ENCODE measurements at regions not wholly inside any gene's neighbourhood (a gene's known extent, or its start where the extent isn't known, plus 50 kb on each side); places are given as distances from the start of the nearest gene placed in this dataset.
A peak's percentile ranks its signal among the peaks of the same experiment; 100 is the strongest.

DNA sequence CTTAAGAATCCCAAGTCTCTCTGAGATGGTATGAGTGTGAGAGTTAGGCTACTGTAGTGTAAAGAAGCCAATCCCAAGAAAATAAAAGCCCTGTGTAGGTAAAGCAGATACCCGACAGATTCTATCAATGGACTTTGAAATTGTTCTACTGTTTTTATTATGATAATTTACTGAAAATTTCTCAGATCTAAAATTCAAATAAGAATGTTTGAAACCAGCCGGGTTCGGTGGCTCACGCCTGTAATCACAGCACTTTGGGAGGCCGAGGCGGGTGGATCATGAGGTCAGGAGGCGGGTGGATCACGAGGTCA, 208.3 kb upstream of the SPRED2 start:
- no peak for DNase-seq (ENCODE audit: low spot score in 2 of 2, unreplicated experiment in 2 of 2)
- Mint-ChIP-seq H3K4me3 (no peak overlapping the region), H3K9me3 (no peaks in the 10 kb centered on the region), H3K27me3 (ENCODE audit: low read depth) (no peaks in the 10 kb centered on the region), H3K36me3 (no peaks in the 10 kb centered on the region), H3K4me1 (peaks cover 6% of the 10 kb centered on the region), H3K27ac (no peak overlapping the region)
- TF ChIP-seq, protein P1, sequence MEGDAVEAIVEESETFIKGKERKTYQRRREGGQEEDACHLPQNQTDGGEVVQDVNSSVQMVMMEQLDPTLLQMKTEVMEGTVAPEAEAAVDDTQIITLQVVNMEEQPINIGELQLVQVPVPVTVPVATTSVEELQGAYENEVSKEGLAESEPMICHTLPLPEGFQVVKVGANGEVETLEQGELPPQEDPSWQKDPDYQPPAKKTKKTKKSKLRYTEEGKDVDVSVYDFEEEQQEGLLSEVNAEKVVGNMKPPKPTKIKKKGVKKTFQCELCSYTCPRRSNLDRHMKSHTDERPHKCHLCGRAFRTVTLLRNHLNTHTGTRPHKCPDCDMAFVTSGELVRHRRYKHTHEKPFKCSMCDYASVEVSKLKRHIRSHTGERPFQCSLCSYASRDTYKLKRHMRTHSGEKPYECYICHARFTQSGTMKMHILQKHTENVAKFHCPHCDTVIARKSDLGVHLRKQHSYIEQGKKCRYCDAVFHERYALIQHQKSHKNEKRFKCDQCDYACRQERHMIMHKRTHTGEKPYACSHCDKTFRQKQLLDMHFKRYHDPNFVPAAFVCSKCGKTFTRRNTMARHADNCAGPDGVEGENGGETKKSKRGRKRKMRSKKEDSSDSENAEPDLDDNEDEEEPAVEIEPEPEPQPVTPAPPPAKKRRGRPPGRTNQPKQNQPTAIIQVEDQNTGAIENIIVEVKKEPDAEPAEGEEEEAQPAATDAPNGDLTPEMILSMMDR (IDR thresholded peaks at IDR 0.05; ENCODE audit: unreplicated experiment): peak; percentile 11

DNA sequence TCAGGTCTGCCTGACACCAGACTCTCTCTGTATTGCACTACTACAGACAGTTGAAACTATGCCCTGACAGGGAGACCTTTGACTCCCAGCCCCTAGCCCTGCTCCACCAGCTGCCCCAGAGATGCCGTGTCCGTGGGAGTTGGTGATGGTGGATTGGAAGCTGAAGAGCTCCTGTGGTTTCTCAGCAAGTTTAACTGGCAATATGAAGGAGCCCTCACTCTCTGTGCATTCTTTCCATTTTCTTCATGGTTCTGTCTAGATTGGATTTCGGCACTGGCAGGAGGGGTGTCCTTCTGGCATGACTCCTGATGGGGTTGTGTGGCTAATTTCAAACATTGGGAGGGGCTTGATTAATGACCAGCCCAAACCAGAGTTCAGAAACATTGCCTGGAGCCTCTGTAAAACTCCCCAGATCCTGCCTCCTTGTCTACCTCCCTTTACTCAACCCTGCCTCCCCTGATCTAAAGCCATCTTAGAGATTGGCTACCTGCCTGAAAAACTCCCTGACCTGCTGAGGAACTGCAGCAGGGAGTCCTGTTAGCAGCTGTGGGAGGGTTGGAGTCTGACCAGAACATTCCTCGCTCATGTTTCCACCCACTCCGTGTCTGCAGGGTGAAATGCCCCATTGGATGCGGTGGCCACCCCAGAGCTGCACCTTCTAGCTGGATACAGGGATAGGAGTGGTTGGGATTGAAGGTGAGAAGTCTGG, 206.9 kb upstream of the SPRED2 start:
- no peak for DNase-seq (ENCODE audit: low spot score in 2 of 2, unreplicated experiment in 2 of 2)
- H3K4me3 Mint-ChIP-seq: no peak overlapping the region
- TF ChIP-seq, protein P1 (IDR thresholded peaks at IDR 0.05; ENCODE audit: unreplicated experiment): no peak
- H3K4me1 Mint-ChIP-seq: peaks cover 6% of the 10 kb centered on the region
- H3K36me3 Mint-ChIP-seq: no peaks in the 10 kb centered on the region
- no peaks in the 10 kb centered on the region for H3K9me3 Mint-ChIP-seq
- no peaks in the 10 kb centered on the region for H3K27me3 Mint-ChIP-seq (ENCODE audit: low read depth)
- H3K27ac Mint-ChIP-seq: no peak overlapping the region

DNA sequence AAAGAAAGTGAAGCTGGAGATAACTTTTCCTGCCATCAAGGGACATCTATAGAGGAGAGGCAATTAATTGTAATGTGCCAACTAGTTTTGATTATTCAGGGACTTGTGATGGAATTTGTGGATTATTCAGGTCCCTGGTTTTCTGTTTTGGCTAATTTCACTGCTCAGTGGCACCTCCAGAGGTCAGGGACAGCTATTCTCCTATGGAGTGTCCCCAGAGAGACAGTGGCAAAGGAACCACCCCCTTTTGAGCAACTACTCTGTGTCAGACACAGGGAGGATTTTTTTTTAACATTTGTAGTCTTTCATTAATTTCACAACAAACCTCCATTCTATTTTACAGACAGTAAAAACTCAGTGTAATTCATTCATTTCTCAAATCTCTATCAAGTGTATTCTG, 206.0 kb upstream of the SPRED2 start:
- TF ChIP-seq, protein P1 (IDR thresholded peaks at IDR 0.05; ENCODE audit: unreplicated experiment): no peak
- DNase-seq (ENCODE audit: low spot score in 2 of 2, unreplicated experiment in 2 of 2): no peak
- Mint-ChIP-seq H3K9me3 (peaks cover under 1% of the 10 kb centered on the region), H3K4me3 (no peak overlapping the region), H3K36me3 (no peaks in the 10 kb centered on the region), H3K27ac (no peak overlapping the region), H3K27me3 (ENCODE audit: low read depth) (no peaks in the 10 kb centered on the region), H3K4me1 (peaks cover 6% of the 10 kb centered on the region)

DNA sequence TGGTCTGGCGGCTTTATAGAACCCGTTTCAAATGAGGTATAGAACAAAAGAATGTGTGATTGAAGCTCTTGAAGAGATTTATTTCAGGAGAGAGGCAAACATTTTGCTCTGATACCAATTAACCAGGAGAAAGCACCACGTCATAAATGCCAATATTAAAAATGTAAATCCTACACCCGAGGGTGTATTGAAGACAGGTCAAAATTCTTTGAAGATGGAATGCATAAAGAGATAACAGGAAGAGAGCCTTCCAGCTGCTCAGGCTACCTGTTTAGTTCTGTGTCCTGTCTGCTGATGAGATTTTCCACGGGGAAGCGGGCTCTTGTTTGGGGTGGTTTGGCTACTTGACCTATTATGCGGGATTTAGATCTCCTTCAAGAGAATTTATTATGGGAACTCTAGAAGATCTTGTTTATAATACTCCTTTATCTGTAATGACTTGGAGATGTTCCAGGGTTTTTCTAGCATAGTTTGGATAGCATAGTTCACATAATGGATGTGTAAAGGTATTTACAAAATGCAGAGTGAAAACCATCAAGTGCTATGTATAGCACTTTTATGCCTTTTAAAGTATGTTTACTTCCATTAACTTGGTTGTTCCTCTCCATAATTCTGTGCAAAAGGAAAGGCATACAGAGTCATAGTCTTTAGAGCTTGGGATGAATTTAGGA, 204.5 kb upstream of the SPRED2 start:
- peaks cover 5% of the 10 kb centered on the region for H3K9me3 Mint-ChIP-seq

DNA sequence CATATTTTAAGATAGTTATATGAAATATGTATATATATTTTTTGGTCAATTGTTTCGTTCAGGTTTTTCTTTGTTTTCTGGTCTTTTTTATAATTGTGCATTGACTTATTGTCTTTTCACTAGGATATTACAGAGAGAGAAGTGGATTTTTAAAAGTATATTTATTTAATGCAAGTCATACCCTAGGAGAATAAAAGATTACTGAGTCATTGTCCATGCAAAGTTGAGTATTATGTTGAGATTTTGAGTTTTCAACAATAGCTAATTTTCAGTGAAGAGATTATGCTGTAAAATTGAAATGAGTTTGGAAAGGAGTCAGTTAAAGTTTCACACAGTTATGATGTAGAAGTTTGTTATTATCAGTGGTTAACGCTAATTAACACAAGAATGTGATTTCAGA, 203.6 kb upstream of the SPRED2 start:
- H3K27me3 Mint-ChIP-seq (ENCODE audit: low read depth): no peaks in the 10 kb centered on the region

More for the DNA sequence above, 204.5 kb upstream of the SPRED2 start:
- Mint-ChIP-seq H3K4me1 (peaks cover 5% of the 10 kb centered on the region), H3K27me3 (ENCODE audit: low read depth) (no peaks in the 10 kb centered on the region), H3K36me3 (peaks cover 3% of the 10 kb centered on the region), H3K4me3 (no peak overlapping the region), H3K27ac (no peak overlapping the region)
- no peak for DNase-seq (ENCODE audit: low spot score in 2 of 2, unreplicated experiment in 2 of 2)
- TF ChIP-seq, protein P1 (IDR thresholded peaks at IDR 0.05; ENCODE audit: unreplicated experiment): no peak

More for the DNA sequence above, 203.6 kb upstream of the SPRED2 start:
- H3K27ac Mint-ChIP-seq: no peak overlapping the region
- TF ChIP-seq, protein P1 (IDR thresholded peaks at IDR 0.05; ENCODE audit: unreplicated experiment): no peak
- H3K9me3 Mint-ChIP-seq: peaks cover 5% of the 10 kb centered on the region
- no peak for DNase-seq (ENCODE audit: low spot score in 2 of 2, unreplicated experiment in 2 of 2)
- H3K4me3 Mint-ChIP-seq: no peak overlapping the region
- peaks cover 4% of the 10 kb centered on the region for H3K4me1 Mint-ChIP-seq
- H3K36me3 Mint-ChIP-seq: peaks cover 3% of the 10 kb centered on the region

Measured in mesothelial cell of epicardium (in vitro differentiated cells).